ENCODE measurements at regions not wholly inside any gene's neighbourhood (a gene's known extent, or its start where the extent isn't known, plus 50 kb on each side); places are given as distances from the start of the nearest gene placed in this dataset.

GRCh38 chr6:81814370-81815076, 62.0 kb upstream of the TENT5A start:
- no peak overlapping the region for H3K4me3 ChIP-seq (ENCODE audit: low read depth, low read length)
- H3K36me3 ChIP-seq (ENCODE audit: control insufficient read depth, insufficient read depth, low read length): no peaks in the 10 kb centered on the region
- H3K27me3 ChIP-seq (ENCODE audit: control insufficient read depth, insufficient read depth, low read length): no peaks in the 10 kb centered on the region
- no peaks in the 10 kb centered on the region for H3K9me3 ChIP-seq (ENCODE audit: control insufficient read depth, insufficient read depth, low read length)
- H3K27ac ChIP-seq (ENCODE audit: low read depth, low read length): no peak overlapping the region
- H3K9ac ChIP-seq (ENCODE audit: low read depth, low read length): no peak overlapping the region
- no peaks in the 10 kb centered on the region for H3K4me1 ChIP-seq (ENCODE audit: control insufficient read depth, insufficient read depth, low read length)

GRCh38 chr6:81813305-81813704, 60.8 kb upstream of the TENT5A start:
- no peak overlapping the region for H3K4me3 ChIP-seq (ENCODE audit: low read depth, low read length)
- H3K27me3 ChIP-seq (ENCODE audit: control insufficient read depth, insufficient read depth, low read length): no peaks in the 10 kb centered on the region
- no peak overlapping the region for H3K9ac ChIP-seq (ENCODE audit: low read depth, low read length)
- no peaks in the 10 kb centered on the region for H3K9me3 ChIP-seq (ENCODE audit: control insufficient read depth, insufficient read depth, low read length)
- H3K27ac ChIP-seq (ENCODE audit: low read depth, low read length): no peak overlapping the region
- no peaks in the 10 kb centered on the region for H3K36me3 ChIP-seq (ENCODE audit: control insufficient read depth, insufficient read depth, low read length)
- H3K4me1 ChIP-seq (ENCODE audit: control insufficient read depth, insufficient read depth, low read length): no peaks in the 10 kb centered on the region

GRCh38 chr6:81812401-81812800, 59.9 kb upstream of the TENT5A start:
- H3K9ac ChIP-seq (ENCODE audit: low read depth, low read length): no peak overlapping the region
- no peaks in the 10 kb centered on the region for H3K36me3 ChIP-seq (ENCODE audit: control insufficient read depth, insufficient read depth, low read length)
- no peak overlapping the region for H3K4me3 ChIP-seq (ENCODE audit: low read depth, low read length)
- H3K27ac ChIP-seq (ENCODE audit: low read depth, low read length): no peak overlapping the region
- H3K9me3 ChIP-seq (ENCODE audit: control insufficient read depth, insufficient read depth, low read length): no peaks in the 10 kb centered on the region
- no peaks in the 10 kb centered on the region for H3K4me1 ChIP-seq (ENCODE audit: control insufficient read depth, insufficient read depth, low read length)
- H3K27me3 ChIP-seq (ENCODE audit: control insufficient read depth, insufficient read depth, low read length): no peaks in the 10 kb centered on the region

DNA sequence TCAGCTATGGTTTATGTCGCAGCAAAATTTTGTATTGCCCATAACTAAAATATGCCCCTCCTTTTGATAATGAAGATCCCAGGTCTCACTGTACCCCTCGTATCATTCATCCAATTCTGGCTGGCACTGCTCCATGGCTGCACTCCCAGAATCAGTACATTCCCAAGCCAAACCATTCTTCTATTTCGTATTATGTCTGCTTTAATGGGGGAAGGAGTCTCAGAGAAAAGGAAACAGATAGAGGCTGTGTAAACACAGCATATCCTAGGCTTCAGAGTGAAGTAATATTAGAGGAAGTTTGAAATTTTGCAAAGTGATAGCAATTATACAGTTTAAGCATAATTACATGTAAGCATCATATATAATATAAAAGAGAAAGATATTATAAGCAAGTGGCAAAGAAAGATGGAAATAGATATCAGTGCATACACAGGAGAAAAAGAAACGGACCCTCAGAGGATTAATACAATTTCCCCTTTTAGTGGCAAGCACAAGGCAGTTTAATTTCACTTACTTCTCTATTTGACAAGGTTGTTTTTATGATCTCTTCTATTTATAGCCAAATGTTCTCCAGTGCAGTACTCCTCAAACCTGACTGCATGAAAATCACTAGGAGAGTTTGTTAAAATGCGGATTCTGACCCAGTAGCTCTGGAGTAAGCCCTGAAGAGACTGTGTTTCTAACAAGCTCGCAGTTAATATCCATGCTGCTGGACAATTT, 56.5 kb upstream of the TENT5A start:
- Histone ChIP-seq H3K4me1 (ENCODE audit: control insufficient read depth, insufficient read depth, low read length) (peaks cover 3% of the 10 kb centered on the region; the same call in 1 of the 2 replicates), H3K36me3 (ENCODE audit: control insufficient read depth, insufficient read depth, low read length) (no peaks in the 10 kb centered on the region), H3K4me3 (ENCODE audit: low read depth, low read length) (no peak overlapping the region), H3K9ac (ENCODE audit: low read depth, low read length) (no peak overlapping the region), H3K9me3 (ENCODE audit: control insufficient read depth, insufficient read depth, low read length) (no peaks in the 10 kb centered on the region), H3K27ac (ENCODE audit: low read depth, low read length) (no peak overlapping the region), H3K27me3 (ENCODE audit: control insufficient read depth, insufficient read depth, low read length) (no peaks in the 10 kb centered on the region)

- Histone ChIP-seq H3K36me3 (ENCODE audit: control insufficient read depth, insufficient read depth, low read length) (no peaks in the 10 kb centered on the region), H3K4me3 (ENCODE audit: low read depth, low read length) (no peak overlapping the region), H3K27ac (ENCODE audit: low read depth, low read length) (no peak overlapping the region)
These were observed 54.5 kb upstream of the TENT5A start for GRCh38 chr6:81806793-81807565.

GRCh38 chr6:81802356-81802755, 49.9 kb upstream of the TENT5A start:
- H3K9ac ChIP-seq (ENCODE audit: low read depth, low read length): no peak overlapping the region
- H3K27ac ChIP-seq (ENCODE audit: low read depth, low read length): no peak overlapping the region
- no peak overlapping the region for H3K4me3 ChIP-seq (ENCODE audit: low read depth, low read length)
- H3K36me3 ChIP-seq (ENCODE audit: control insufficient read depth, insufficient read depth, low read length): no peaks in the 10 kb centered on the region
- H3K4me1 ChIP-seq (ENCODE audit: control insufficient read depth, insufficient read depth, low read length): peaks cover 3% of the 10 kb centered on the region; the same call in 1 of the 2 replicates
- no peaks in the 10 kb centered on the region for H3K9me3 ChIP-seq (ENCODE audit: control insufficient read depth, insufficient read depth, low read length)
- no peaks in the 10 kb centered on the region for H3K27me3 ChIP-seq (ENCODE audit: control insufficient read depth, insufficient read depth, low read length)

More at GRCh38 chr6:81806793-81807565, 54.5 kb upstream of the TENT5A start:
- Histone ChIP-seq H3K9me3 (ENCODE audit: control insufficient read depth, insufficient read depth, low read length) (no peaks in the 10 kb centered on the region), H3K4me1 (ENCODE audit: control insufficient read depth, insufficient read depth, low read length) (peaks cover 3% of the 10 kb centered on the region; the same call in 1 of the 2 replicates), H3K9ac (ENCODE audit: low read depth, low read length) (no peak overlapping the region; the same call in 1 of the 2 replicates), H3K27me3 (ENCODE audit: control insufficient read depth, insufficient read depth, low read length) (no peaks in the 10 kb centered on the region)
